HepG2 (cell line): ENCODE measurements at regions not wholly inside any gene's neighbourhood (a gene's known extent, or its start where the extent isn't known, plus 50 kb on each side); places are given as distances from the start of the nearest gene placed in this dataset.
"Not testable (repeated sequence)": the region's sequence is repeated elsewhere in the genome, so short reads cannot be mapped to it uniquely, and the experiment has no call there.

Experiments used
- BHLHE40 ChIP-seq: IDR thresholded peaks from 2 replicates; pipeline ENCODE4 v1.6.1; 2011; ENCODE audit warnings: low read length, improper control_type of control experiment
- EZH2 ChIP-seq: conservative IDR thresholded peaks from 2 replicates; pipeline ENCODE4 v1.6.1; 2012; ENCODE audit warnings: mild to moderate bottlenecking, low read depth, low read length, moderate library complexity

GRCh38 chr22:15854421-15854820 is 164.6 kb downstream of the POTEH start:
- TF ChIP-seq BHLHE40, EZH2: not testable (repeated sequence)
